ENCODE measurements at regions not wholly inside any gene's neighbourhood (a gene's known extent, or its start where the extent isn't known, plus 50 kb on each side); places are given as distances from the start of the nearest gene placed in this dataset.

DNA sequence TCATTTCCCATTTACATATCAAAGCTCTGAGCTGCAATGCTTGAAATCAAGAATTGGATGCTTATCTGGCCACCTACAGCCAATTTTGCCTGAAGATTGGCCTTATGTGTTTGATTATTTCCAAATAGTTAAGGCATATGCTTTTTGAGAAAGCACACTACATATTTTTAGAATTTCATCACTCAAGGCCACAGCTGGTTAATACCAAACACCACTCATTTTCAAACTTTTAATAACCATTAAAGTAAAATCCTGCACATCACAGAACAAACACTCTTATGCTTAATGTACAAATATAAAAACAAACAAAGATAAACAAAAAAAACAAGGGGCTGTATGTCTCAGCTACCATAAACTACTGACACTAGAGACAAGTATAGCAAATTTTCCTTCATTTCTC lies 96.9 kb upstream of the HMGCLL1 start:
- TF ChIP-seq ZNF565 (CRISPR knock-in tag; conservative IDR thresholded peaks at IDR 0.05; ENCODE audit: low read depth) (no peak), OSR1 (CRISPR knock-in tag; IDR thresholded peaks at IDR 0.05) (no peak), ISL1 (CRISPR knock-in tag; IDR thresholded peaks at IDR 0.05) (no peak), PPARA (CRISPR knock-in tag; IDR thresholded peaks at IDR 0.05; ENCODE audit: borderline replicate concordance) (no peak), ZFP30 (CRISPR knock-in tag; IDR thresholded peaks at IDR 0.05) (no peak), TCF4 (CRISPR knock-in tag; IDR thresholded peaks at IDR 0.05; ENCODE audit: borderline replicate concordance) (no peak), BACH2 (CRISPR knock-in tag; IDR thresholded peaks at IDR 0.05; ENCODE audit: borderline replicate concordance) (no peak), ARNTL (CRISPR knock-in tag; IDR thresholded peaks at IDR 0.05; ENCODE audit: borderline replicate concordance, low read depth) (no peak), CSDC2 (CRISPR knock-in tag; IDR thresholded peaks at IDR 0.05) (no peak), POU6F1 (CRISPR knock-in tag; IDR thresholded peaks at IDR 0.05; ENCODE audit: borderline replicate concordance, low read depth) (no peak), TOX (CRISPR knock-in tag; IDR thresholded peaks at IDR 0.05; ENCODE audit: borderline replicate concordance) (no peak), SNAI2 (CRISPR knock-in tag; IDR thresholded peaks at IDR 0.05) (no peak), RARB (CRISPR knock-in tag; IDR thresholded peaks at IDR 0.05) (no peak), ZC3H10 (CRISPR knock-in tag; IDR thresholded peaks at IDR 0.05) (no peak), TSHZ2 (CRISPR knock-in tag; IDR thresholded peaks at IDR 0.05) (no peak), GLIS3 (CRISPR knock-in tag; IDR thresholded peaks at IDR 0.05) (no peak), ZFP3 (CRISPR knock-in tag; IDR thresholded peaks at IDR 0.05) (no peak), ZNF70 (CRISPR knock-in tag; IDR thresholded peaks at IDR 0.05) (no peak)
- TF ChIP-seq, protein P1, sequence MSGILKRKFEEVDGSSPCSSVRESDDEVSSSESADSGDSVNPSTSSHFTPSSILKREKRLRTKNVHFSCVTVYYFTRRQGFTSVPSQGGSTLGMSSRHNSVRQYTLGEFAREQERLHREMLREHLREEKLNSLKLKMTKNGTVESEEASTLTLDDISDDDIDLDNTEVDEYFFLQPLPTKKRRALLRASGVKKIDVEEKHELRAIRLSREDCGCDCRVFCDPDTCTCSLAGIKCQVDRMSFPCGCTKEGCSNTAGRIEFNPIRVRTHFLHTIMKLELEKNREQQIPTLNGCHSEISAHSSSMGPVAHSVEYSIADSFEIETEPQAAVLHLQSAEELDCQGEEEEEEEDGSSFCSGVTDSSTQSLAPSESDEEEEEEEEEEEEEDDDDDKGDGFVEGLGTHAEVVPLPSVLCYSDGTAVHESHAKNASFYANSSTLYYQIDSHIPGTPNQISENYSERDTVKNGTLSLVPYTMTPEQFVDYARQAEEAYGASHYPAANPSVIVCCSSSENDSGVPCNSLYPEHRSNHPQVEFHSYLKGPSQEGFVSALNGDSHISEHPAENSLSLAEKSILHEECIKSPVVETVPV (CRISPR knock-in tag; IDR thresholded peaks at IDR 0.05), result no peak
- no peak for ATAC-seq

DNA sequence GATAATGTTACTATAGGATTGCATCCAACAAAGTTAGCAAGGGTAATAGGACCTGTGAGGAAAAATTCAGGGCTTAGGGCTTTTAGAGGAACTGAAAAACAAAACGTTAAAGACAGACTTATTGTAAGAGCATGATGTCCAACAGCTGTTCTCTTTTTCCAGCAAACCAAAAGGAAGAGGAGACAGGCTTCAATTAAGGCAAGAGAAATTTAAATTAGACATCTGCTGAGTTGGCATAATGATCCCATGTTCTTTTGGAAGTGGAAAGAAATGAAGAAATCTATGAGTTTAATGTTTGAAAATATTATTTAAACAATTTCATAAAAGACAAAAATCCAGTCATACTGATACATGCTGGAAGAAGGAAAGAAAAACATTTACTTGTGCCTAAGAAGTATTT lies 95.7 kb upstream of the HMGCLL1 start:
- no peak for ATAC-seq
- no peak for TF ChIP-seq ZNF565 (CRISPR knock-in tag; conservative IDR thresholded peaks at IDR 0.05; ENCODE audit: low read depth)
- no peak for TF ChIP-seq CSDC2 (CRISPR knock-in tag; IDR thresholded peaks at IDR 0.05)
- no peak for TF ChIP-seq PPARA (CRISPR knock-in tag; IDR thresholded peaks at IDR 0.05; ENCODE audit: borderline replicate concordance)
- no peak for TF ChIP-seq ZNF8 (CRISPR knock-in tag; IDR thresholded peaks at IDR 0.05)
- no peak for TF ChIP-seq ISL1 (CRISPR knock-in tag; IDR thresholded peaks at IDR 0.05)
- TF ChIP-seq, protein P2, sequence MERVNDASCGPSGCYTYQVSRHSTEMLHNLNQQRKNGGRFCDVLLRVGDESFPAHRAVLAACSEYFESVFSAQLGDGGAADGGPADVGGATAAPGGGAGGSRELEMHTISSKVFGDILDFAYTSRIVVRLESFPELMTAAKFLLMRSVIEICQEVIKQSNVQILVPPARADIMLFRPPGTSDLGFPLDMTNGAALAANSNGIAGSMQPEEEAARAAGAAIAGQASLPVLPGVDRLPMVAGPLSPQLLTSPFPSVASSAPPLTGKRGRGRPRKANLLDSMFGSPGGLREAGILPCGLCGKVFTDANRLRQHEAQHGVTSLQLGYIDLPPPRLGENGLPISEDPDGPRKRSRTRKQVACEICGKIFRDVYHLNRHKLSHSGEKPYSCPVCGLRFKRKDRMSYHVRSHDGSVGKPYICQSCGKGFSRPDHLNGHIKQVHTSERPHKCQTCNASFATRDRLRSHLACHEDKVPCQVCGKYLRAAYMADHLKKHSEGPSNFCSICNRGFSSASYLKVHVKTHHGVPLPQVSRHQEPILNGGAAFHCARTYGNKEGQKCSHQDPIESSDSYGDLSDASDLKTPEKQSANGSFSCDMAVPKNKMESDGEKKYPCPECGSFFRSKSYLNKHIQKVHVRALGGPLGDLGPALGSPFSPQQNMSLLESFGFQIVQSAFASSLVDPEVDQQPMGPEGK (CRISPR knock-in tag; IDR thresholded peaks at IDR 0.05; ENCODE audit: borderline replicate concordance), result no peak
- TF ChIP-seq ARNTL (CRISPR knock-in tag; IDR thresholded peaks at IDR 0.05; ENCODE audit: borderline replicate concordance, low read depth), result no peak
- no peak for TF ChIP-seq ZFP30 (CRISPR knock-in tag; IDR thresholded peaks at IDR 0.05)
- no peak for TF ChIP-seq RARB (CRISPR knock-in tag; IDR thresholded peaks at IDR 0.05)
- no peak for TF ChIP-seq ZNF70 (CRISPR knock-in tag; IDR thresholded peaks at IDR 0.05)
- no peak for TF ChIP-seq ZFP3 (CRISPR knock-in tag; IDR thresholded peaks at IDR 0.05)
- TF ChIP-seq POU6F1 (CRISPR knock-in tag; IDR thresholded peaks at IDR 0.05; ENCODE audit: borderline replicate concordance, low read depth), result no peak

Measured in SK-N-SH treated with all-trans-retinoic acid at 6 μM for 48 hours (cell line).